Stimulated activated CD4-positive, alpha-beta T cell treated with anti-CD3 and anti-CD28 coated beads, Interleukin-1b, Interleukin-23, amount 100 ng/mL, for 4 hours (primary cell): ENCODE measurements at regions not wholly inside any gene's neighbourhood (a gene's known extent, or its start where the extent isn't known, plus 50 kb on each side); places are given as distances from the start of the nearest gene placed in this dataset.
"Not testable (repeated sequence)": the region's sequence is repeated elsewhere in the genome, so short reads cannot be mapped to it uniquely, and the experiment has no call there.

Experiments used
- DNase-seq, 2 donors: peaks; one replicate each; pipeline ENCODE4 v3.0.0-alpha.2; 2020; ENCODE audit warnings: low read depth in 2 of 2

GRCh38 chr1:41983451-41983850 lies 64.7 kb upstream of the HIVEP3 start:
- no peak for DNase-seq

- no peak for DNase-seq
Measured at GRCh38 chr1:41981796-41982195, 63.1 kb upstream of the HIVEP3 start.

GRCh38 chr1:41980827-41981653 lies 62.3 kb upstream of the HIVEP3 start:
- DNase-seq, result no peak

DNA sequence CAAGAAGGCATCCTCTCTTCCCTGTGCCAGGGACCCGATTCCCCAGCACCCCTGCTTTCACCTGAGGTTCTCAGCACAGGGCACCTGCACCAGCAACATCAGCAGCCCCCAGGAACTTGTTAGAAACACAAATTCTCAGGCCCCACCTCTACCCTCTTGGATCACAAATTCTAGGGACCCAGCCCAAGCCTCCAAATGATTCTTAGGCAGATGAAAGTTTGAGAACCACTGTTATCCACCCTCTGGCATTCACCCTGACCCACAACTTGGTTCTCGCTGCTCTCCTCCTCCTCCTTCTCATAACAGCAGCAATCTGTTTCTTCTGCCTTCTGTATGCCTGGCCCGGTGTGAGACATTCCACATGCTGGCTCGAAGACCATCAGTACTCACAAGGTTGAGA lies 60.3 kb upstream of the HIVEP3 start:
- DNase-seq, result no peak

- DNase-seq, result no peak
Measured at GRCh38 chr1:41977326-41977725, 58.6 kb upstream of the HIVEP3 start.

DNA sequence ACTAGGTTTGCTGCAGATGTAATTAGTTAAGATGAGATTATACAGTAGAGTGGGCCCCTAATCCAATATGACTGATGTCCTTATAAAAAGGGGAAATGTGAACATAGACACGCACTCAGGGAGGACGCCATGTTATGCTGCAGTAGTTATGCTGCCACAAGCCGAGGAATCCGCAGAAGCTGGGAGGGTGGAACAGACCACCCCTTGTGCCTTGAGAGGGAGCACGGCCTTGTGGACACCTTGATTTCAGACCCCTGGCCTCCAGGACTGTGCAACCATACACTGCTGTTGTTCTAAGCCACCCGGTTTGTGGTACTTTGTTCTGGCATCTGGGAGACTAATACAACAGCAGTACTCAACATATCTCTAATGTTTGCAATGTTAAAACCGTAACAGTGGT lies 57.9 kb upstream of the HIVEP3 start:
- DNase-seq, result no peak

DNA sequence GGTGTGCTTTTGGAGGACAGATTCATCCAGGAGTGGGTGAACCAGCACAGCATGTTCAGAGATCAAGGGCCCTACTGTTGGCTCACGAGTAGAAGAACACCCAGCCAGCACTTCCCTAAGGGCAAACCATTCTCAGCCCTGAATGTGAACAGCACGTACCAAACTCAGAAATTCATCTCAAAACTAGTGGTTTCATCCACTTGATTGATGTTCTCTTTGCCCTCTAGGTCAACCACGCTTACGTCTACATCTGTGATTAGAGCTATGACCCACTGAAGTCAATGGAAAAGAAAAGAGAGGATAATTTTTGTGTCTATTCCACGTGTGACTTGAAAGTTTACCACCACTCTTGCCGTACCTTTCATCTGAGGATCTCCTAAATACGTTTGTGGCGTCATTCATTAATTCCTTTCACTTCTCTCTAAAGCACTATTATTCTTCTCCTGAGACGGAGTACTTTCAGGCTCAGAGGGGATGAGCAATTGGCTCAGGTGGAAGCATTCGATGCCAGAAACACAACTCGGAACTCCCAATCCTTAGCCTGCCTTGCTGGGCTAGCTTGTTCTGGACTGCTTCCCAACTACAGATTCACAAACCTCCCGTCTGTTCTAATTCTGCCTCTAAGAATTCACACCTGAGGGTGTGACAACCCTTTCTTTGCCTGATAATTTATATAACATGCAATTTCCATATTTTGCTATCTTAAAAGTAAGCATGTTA lies 57.3 kb upstream of the HIVEP3 start:
- DNase-seq, result no peak

- DNase-seq, result no peak
Measured at GRCh38 chr1:41975121-41975520, 56.4 kb upstream of the HIVEP3 start.

- DNase-seq, result not testable (repeated sequence)
Measured at GRCh38 chr1:41968557-41968956, 49.8 kb upstream of the HIVEP3 start.
